AG04450 (cell line): ENCODE measurements at regions not wholly inside any gene's neighbourhood (a gene's known extent, or its start where the extent isn't known, plus 50 kb on each side); places are given as distances from the start of the nearest gene placed in this dataset.

ENCODE experiments used
- CTCF ChIA-PET: fragments of 300-600, 350-600 bp; formaldehyde crosslinking; extraction: SDS; loops from one replicate; lab custom pipeline; 2022; ENCODE audit warnings: antibody characterized with exemption, inconsistent platforms; lab: Charles Lee
- POLR2A ChIA-PET: fragments of 350-600 bp; formaldehyde crosslinking; extraction: SDS; loops from one replicate; lab custom pipeline; 2021; ENCODE audit warnings: antibody characterized with exemption, inconsistent platforms; lab: Yijun Ruan, JAX
- DNase-seq: peaks from one replicate; pipeline ENCODE4 v3.0.0-alpha.2; 2011; ENCODE audit warnings: low read depth, low spot score
- H3K27ac ChIP-seq: one replicate; pipeline ENCODE4 v1.5.1; 2012; ENCODE audit warnings: low read depth, low read length, control low read depth
- H3K27me3 ChIP-seq: one replicate; pipeline ENCODE4 v1.6.0; 2012; ENCODE audit warnings: low read length; ENCODE audit not compliant: control insufficient read depth, insufficient read depth
- H3K4me3 ChIP-seq: 2 replicates; pipeline ENCODE4 v1.5.1; 2011; ENCODE audit warnings: mild to moderate bottlenecking, low read depth, low read length, control low read depth
- H3K9me3 ChIP-seq: 2 replicates; pipeline ENCODE4 v1.5.1; 2012; ENCODE audit warnings: low read length; ENCODE audit not compliant: control insufficient read depth, insufficient read depth
- TF ChIP-seq, protein P1 (sequence below): IDR thresholded peaks from 2 replicates; pipeline ENCODE4 v1.5.1; 2011; ENCODE audit warnings: low read depth, low read length, control low read depth, inconsistent platforms

DNA sequence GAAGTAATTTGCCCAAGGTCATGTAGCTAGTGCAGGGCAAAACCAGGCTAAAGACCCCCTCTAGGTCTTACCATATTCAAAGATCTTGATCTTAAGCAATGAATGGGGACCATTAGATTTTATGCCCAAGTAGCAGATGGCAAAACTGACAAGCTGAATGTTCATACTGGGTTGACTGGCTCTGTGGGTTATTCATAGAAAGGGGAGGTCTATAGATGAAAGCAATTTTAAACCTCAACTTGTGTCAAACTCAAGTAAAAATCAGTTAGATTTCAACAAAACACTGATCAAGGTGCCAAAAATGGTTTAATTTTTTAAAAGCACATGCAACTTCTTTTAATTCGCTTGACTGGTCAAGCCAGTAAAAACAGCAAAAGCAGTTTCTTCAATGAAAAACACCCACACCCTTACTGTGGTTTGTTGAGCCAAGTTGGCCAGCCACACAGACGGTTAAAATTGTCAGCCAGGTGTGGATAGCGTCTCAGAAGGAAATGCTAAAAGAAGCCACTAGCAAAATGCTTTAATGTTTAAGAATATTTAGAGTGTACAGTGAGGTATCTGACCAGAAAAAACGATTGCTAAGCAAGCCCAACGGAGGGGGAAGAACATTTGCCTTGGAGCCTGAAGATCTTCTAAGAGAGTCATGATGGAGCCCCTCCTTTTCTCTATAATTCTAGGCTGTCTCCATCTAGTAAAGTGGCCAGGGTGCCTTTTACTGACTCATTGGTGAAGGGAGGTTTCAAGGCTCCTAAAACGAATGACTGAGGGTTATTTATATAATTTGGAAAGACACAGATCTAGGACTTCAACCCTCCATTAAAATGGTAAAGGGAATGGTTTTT lies 539.6 kb upstream of the CLINT1 start:
- DNase-seq: no peak
- Histone ChIP-seq H3K9me3 (peaks cover under 1% of the 10 kb centered on the region; the same call in 1 of the 2 replicates), H3K27ac (no peak overlapping the region), H3K27me3 (peaks cover 6% of the 10 kb centered on the region), H3K4me3 (no peak overlapping the region)
- TF ChIP-seq, protein P1, sequence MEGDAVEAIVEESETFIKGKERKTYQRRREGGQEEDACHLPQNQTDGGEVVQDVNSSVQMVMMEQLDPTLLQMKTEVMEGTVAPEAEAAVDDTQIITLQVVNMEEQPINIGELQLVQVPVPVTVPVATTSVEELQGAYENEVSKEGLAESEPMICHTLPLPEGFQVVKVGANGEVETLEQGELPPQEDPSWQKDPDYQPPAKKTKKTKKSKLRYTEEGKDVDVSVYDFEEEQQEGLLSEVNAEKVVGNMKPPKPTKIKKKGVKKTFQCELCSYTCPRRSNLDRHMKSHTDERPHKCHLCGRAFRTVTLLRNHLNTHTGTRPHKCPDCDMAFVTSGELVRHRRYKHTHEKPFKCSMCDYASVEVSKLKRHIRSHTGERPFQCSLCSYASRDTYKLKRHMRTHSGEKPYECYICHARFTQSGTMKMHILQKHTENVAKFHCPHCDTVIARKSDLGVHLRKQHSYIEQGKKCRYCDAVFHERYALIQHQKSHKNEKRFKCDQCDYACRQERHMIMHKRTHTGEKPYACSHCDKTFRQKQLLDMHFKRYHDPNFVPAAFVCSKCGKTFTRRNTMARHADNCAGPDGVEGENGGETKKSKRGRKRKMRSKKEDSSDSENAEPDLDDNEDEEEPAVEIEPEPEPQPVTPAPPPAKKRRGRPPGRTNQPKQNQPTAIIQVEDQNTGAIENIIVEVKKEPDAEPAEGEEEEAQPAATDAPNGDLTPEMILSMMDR: no peak
- POLR2A ChIA-PET: no interaction called here
- CTCF ChIA-PET: no interaction called here

DNA sequence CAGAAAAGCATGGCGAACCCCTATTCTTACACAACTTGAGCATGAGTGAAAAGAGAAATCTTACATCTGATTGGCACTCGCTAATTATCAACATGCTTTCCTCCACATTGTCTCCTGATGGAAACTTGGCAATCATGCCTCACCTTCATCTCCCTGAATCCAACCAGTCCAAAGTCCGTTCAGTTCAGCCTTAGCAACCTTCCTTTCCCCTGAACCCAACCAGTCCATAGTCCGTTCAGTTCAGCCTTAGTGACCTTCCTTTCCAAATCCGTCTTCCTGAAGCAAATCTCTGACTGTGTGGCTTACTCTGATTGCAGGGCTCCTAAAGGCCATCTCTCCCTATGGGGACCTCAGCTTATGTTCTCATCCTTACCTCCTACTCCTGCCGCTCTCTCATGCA lies 538.3 kb upstream of the CLINT1 start:
- Histone ChIP-seq H3K9me3 (no peaks in the 10 kb centered on the region), H3K27me3 (peaks cover 6% of the 10 kb centered on the region), H3K4me3 (no peak overlapping the region), H3K27ac (no peak overlapping the region)
- ChIA-PET CTCF (no interaction called here), POLR2A (no interaction called here)
- TF ChIP-seq, protein P1: no peak
- DNase-seq: no peak

- H3K27me3 ChIP-seq: peaks cover under 1% of the 10 kb centered on the region
- CTCF ChIA-PET: no interaction called here
- no peak overlapping the region for H3K4me3 ChIP-seq
- DNase-seq: no peak
- H3K27ac ChIP-seq: no peak overlapping the region
- H3K9me3 ChIP-seq: no peaks in the 10 kb centered on the region
- TF ChIP-seq, protein P1: no peak
- POLR2A ChIA-PET: no interaction called here
Observed at GRCh38 chr5:158394102-158394501, 535.2 kb upstream of the CLINT1 start.

- Histone ChIP-seq H3K27me3 (no peaks in the 10 kb centered on the region), H3K27ac (no peak overlapping the region), H3K4me3 (no peak overlapping the region), H3K9me3 (no peaks in the 10 kb centered on the region)
- ChIA-PET CTCF (no interaction called here), POLR2A (no interaction called here)
- TF ChIP-seq, protein P1: no peak
- DNase-seq: no peak
Observed at GRCh38 chr5:158393457-158393856, 534.5 kb upstream of the CLINT1 start.

DNA sequence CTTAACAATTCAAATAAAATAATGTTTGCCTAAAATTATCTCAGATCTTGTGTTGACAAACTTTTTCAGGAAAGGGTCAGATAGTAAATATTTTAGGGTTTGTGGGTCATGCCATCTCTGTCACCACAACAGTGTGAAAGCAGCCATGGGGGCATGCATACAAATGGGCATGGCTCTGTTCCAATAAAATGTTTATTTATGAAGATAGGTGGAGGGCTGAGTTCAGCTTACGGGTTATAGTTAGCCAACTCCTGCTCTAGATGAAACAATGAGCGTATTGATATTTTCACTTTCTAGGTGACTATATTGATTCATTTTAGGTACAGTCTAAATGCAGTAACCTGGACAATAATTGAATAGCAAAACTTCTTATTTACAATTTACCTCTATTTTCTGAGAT lies 533.8 kb upstream of the CLINT1 start:
- Histone ChIP-seq H3K27me3 (no peaks in the 10 kb centered on the region), H3K4me3 (no peak overlapping the region), H3K9me3 (no peaks in the 10 kb centered on the region), H3K27ac (no peak overlapping the region)
- ChIA-PET CTCF (no interaction called here), POLR2A (no interaction called here)
- TF ChIP-seq, protein P1: no peak
- no peak for DNase-seq
